DND-41 (cell line): ENCODE measurements at regions not wholly inside any gene's neighbourhood (a gene's known extent, or its start where the extent isn't known, plus 50 kb on each side); places are given as distances from the start of the nearest gene placed in this dataset.

Experiments
- ATAC-seq: fragments of 200-7000 bp; cut with Tn5 transposase; 3 replicates; pipeline ENCODE4 v1.9.1; 2021; ENCODE audit warnings: low read depth; ENCODE audit not compliant: insufficient read depth
- DNase-seq: peaks from one replicate; pipeline ENCODE4 v3.0.0-alpha.2; 2020
- H2AFZ ChIP-seq: 2 replicates; pipeline ENCODE4 v1.6.0; 2012; ENCODE audit warnings: low read depth, low read length
- H3K27ac ChIP-seq: 2 replicates; pipeline ENCODE4 v1.5.1; 2012; ENCODE audit warnings: low read length, inconsistent platforms
- H3K27me3 ChIP-seq: fragments of 200-600 bp; sonication (generic); 2 replicates; pipeline ENCODE4 v1.6.0; 2012; ENCODE audit warnings: low read length, mild to moderate bottlenecking, inconsistent platforms; ENCODE audit not compliant: insufficient read depth, poor library complexity
- H3K36me3 ChIP-seq: 2 replicates; pipeline ENCODE4 v1.5.1; 2012; ENCODE audit warnings: low read length, inconsistent platforms; ENCODE audit not compliant: insufficient read depth
- H3K4me1 ChIP-seq: 2 replicates; pipeline ENCODE4 v1.5.1; 2012; ENCODE audit warnings: mild to moderate bottlenecking, low read length; ENCODE audit not compliant: insufficient read depth
- H3K4me2 ChIP-seq: 2 replicates; pipeline ENCODE4 v1.6.0; 2012; ENCODE audit warnings: mild to moderate bottlenecking, moderate library complexity, low read length, inconsistent platforms; ENCODE audit not compliant: insufficient read depth
- H3K4me3 ChIP-seq, 2 experiments: fragments of 200-600 bp in 1 of 2; shearing (Covaris generic) in 1 of 2; 2 replicates each; pipeline ENCODE4 v1.5.1; 2012 to 2016; ENCODE audit warnings: inconsistent platforms in 2 of 2, low read length in 2 of 2, mild to moderate bottlenecking in 2 of 2, low read depth in 1 of 2, moderate library complexity in 1 of 2
- H3K79me2 ChIP-seq: 2 replicates; pipeline ENCODE4 v1.6.0; 2012; ENCODE audit warnings: low read length, inconsistent platforms; ENCODE audit not compliant: insufficient read depth
- H3K9ac ChIP-seq: 2 replicates; pipeline ENCODE4 v1.6.0; 2012; ENCODE audit warnings: low read depth, mild to moderate bottlenecking, inconsistent platforms, low read length, moderate library complexity
- H3K9me3 ChIP-seq: 2 replicates; pipeline ENCODE4 v1.5.1; 2012; ENCODE audit warnings: low read length, moderate library complexity, mild to moderate bottlenecking, inconsistent platforms; ENCODE audit not compliant: insufficient read depth, severe bottlenecking
- H4K20me1 ChIP-seq: 2 replicates; pipeline ENCODE4 v1.6.0; 2012; ENCODE audit warnings: low read length; ENCODE audit not compliant: insufficient read depth
- EZH2 ChIP-seq: IDR thresholded peaks from 3 replicates; pipeline ENCODE4 v1.6.1; 2012; ENCODE audit warnings: borderline replicate concordance, low read depth, mild to moderate bottlenecking, moderate library complexity, low read length, inconsistent platforms; ENCODE audit not compliant: severe bottlenecking
- TF ChIP-seq, protein P1 (sequence below): IDR thresholded peaks from 2 replicates; pipeline ENCODE4 v1.5.1; 2012; ENCODE audit warnings: borderline replicate concordance, low read length, moderate library complexity, mild to moderate bottlenecking; ENCODE audit not compliant: poor library complexity, severe bottlenecking; ENCODE audit errors: extremely low read depth

DNA sequence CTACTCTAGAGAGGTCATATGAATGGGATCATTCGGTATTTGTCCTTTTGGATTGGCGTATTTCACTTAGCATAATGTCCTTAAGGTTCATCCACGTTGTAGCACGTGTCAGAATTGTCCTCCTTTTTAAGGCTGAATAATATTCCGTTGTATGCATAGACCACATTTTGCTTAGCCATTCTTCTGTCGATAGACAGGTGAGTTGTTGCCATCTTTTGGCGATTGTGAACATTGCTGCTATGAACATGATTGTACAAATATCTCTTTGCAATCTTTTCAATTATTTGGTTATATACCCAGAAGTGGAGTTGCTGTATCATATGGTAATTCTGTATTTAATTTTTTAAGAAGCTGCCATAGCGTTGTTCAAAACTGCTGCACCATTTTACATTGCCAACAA is 52.4 kb upstream of the GOLGA8J start:
- H3K27me3 ChIP-seq = no peaks in the 10 kb centered on the region
- ATAC-seq (no peak), DNase-seq (no peak)
- no peaks in the 10 kb centered on the region for H3K9me3 ChIP-seq
- no peak overlapping the region for H3K4me3 ChIP-seq
- no peaks in the 10 kb centered on the region for H3K36me3 ChIP-seq
- H2AFZ ChIP-seq = no peak overlapping the region
- no peaks in the 10 kb centered on the region for H3K4me1 ChIP-seq
- no peak overlapping the region for H3K27ac ChIP-seq
- no peaks in the 10 kb centered on the region for H4K20me1 ChIP-seq
- no peaks in the 10 kb centered on the region for H3K79me2 ChIP-seq
- no peak overlapping the region for H3K9ac ChIP-seq
- no peak overlapping the region for H3K4me2 ChIP-seq
- TF ChIP-seq, protein P1, sequence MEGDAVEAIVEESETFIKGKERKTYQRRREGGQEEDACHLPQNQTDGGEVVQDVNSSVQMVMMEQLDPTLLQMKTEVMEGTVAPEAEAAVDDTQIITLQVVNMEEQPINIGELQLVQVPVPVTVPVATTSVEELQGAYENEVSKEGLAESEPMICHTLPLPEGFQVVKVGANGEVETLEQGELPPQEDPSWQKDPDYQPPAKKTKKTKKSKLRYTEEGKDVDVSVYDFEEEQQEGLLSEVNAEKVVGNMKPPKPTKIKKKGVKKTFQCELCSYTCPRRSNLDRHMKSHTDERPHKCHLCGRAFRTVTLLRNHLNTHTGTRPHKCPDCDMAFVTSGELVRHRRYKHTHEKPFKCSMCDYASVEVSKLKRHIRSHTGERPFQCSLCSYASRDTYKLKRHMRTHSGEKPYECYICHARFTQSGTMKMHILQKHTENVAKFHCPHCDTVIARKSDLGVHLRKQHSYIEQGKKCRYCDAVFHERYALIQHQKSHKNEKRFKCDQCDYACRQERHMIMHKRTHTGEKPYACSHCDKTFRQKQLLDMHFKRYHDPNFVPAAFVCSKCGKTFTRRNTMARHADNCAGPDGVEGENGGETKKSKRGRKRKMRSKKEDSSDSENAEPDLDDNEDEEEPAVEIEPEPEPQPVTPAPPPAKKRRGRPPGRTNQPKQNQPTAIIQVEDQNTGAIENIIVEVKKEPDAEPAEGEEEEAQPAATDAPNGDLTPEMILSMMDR = peak; percentile 26
- TF ChIP-seq EZH2 = no peak

- Histone ChIP-seq H3K9ac (no peak overlapping the region), H3K27ac (no peak overlapping the region), H3K4me3 (no peak overlapping the region), H4K20me1 (no peaks in the 10 kb centered on the region), H3K4me1 (no peaks in the 10 kb centered on the region), H2AFZ (no peak overlapping the region), H3K4me2 (no peak overlapping the region), H3K9me3 (no peaks in the 10 kb centered on the region), H3K27me3 (no peaks in the 10 kb centered on the region), H3K36me3 (no peaks in the 10 kb centered on the region), H3K79me2 (no peaks in the 10 kb centered on the region)
- no peak for ATAC-seq
- TF ChIP-seq, protein P1 = no peak
- no peak for TF ChIP-seq EZH2
- no peak for DNase-seq
Measured at GRCh38 chr15:30023798-30024295, 58.9 kb upstream of the GOLGA8J start.

- no peaks in the 10 kb centered on the region for H3K9me3 ChIP-seq
- H3K36me3 ChIP-seq = no peaks in the 10 kb centered on the region
- no peak for ATAC-seq
- no peak overlapping the region for H2AFZ ChIP-seq
- H3K27me3 ChIP-seq = no peaks in the 10 kb centered on the region
- no peaks in the 10 kb centered on the region for H4K20me1 ChIP-seq
- TF ChIP-seq, protein P1 = no peak
- no peak for TF ChIP-seq EZH2
- no peak overlapping the region for H3K27ac ChIP-seq
- H3K4me2 ChIP-seq = no peak overlapping the region
- no peaks in the 10 kb centered on the region for H3K79me2 ChIP-seq
- no peak overlapping the region for H3K9ac ChIP-seq
- H3K4me1 ChIP-seq = no peaks in the 10 kb centered on the region
- no peak overlapping the region for H3K4me3 ChIP-seq
- no peak for DNase-seq
Measured at GRCh38 chr15:30010746-30011145, 72.0 kb upstream of the GOLGA8J start.

GRCh38 chr15:30008156-30008555 is 74.6 kb upstream of the GOLGA8J start:
- ATAC-seq (no peak), DNase-seq (no peak)
- no peaks in the 10 kb centered on the region for H3K4me1 ChIP-seq
- no peak overlapping the region for H3K4me3 ChIP-seq
- H3K27me3 ChIP-seq = no peaks in the 10 kb centered on the region
- H3K36me3 ChIP-seq = no peaks in the 10 kb centered on the region
- H3K4me2 ChIP-seq = no peak overlapping the region
- no peak overlapping the region for H3K9ac ChIP-seq
- no peaks in the 10 kb centered on the region for H3K79me2 ChIP-seq
- TF ChIP-seq EZH2 = no peak
- TF ChIP-seq, protein P1 = no peak
- H3K9me3 ChIP-seq = no peaks in the 10 kb centered on the region
- H4K20me1 ChIP-seq = no peaks in the 10 kb centered on the region
- H3K27ac ChIP-seq = no peak overlapping the region
- no peak overlapping the region for H2AFZ ChIP-seq
